ENCODE measurements at regions not wholly inside any gene's neighbourhood (a gene's known extent, or its start where the extent isn't known, plus 50 kb on each side); places are given as distances from the start of the nearest gene placed in this dataset.
"Not testable (repeated sequence)": the region's sequence is repeated elsewhere in the genome, so short reads cannot be mapped to it uniquely, and the experiment has no call there.

- TF ChIP-seq YY1 (IDR thresholded peaks at IDR 0.05; ENCODE audit: insufficient read depth, insufficient read length); SUZ12 (IDR thresholded peaks at IDR 0.05; ENCODE audit: extremely low read depth, insufficient read depth, insufficient read length); ZNF274 (IDR thresholded peaks at IDR 0.05; ENCODE audit: low read depth, low read length): not testable (repeated sequence)
These were observed 2296.5 kb upstream of the PCDH20 start for GRCh38 chr13:63712159-63712558.
